ENCODE measurements at regions not wholly inside any gene's neighbourhood (a gene's known extent, or its start where the extent isn't known, plus 50 kb on each side); places are given as distances from the start of the nearest gene placed in this dataset.

- H3K36me3 ChIP-seq (ENCODE audit: control insufficient read depth, insufficient read depth, low read length), result no peaks in the 10 kb centered on the region
- H3K4me2 ChIP-seq (ENCODE audit: insufficient read depth, low read length), result no peak overlapping the region
- no TSS peak for BruUV-seq (replicated peaks)
- ChIA-PET POLR2A (no interaction called here), CTCF (ENCODE audit: low intra/inter-chr PET ratio) (no interaction called here)
- H3K79me2 ChIP-seq (ENCODE audit: control insufficient read depth, insufficient read depth, low read length), result no peaks in the 10 kb centered on the region
- 38% methylated on average over 4 of the region's 4 CpGs for WGBS (ENCODE audit: insufficient coverage, low coverage, missing lambda C conversion rate)
- no peak overlapping the region for H2AFZ ChIP-seq (ENCODE audit: low read depth, low read length)
- intact Hi-C loops (cut with micrococcal nuclease) (no loop called here), in situ Hi-C loops (cut with MboI) (no loop called here)
- TF ChIP-seq HDAC1 (IDR thresholded peaks at IDR 0.05) (no peak), ZNF165 (CRISPR knock-in tag; IDR thresholded peaks at IDR 0.05; ENCODE audit: borderline replicate concordance) (no peak), ZNF699 (CRISPR knock-in tag; IDR thresholded peaks at IDR 0.05; ENCODE audit: insufficient replicate concordance) (no peak), BHLHE40 (IDR thresholded peaks at IDR 0.05; ENCODE audit: low read length) (no peak), AFF1 (IDR thresholded peaks at IDR 0.05; ENCODE audit: low read depth in 1 of 2, partially characterized antibody in 2 of 2) (no peak), SMARCA5 (IDR thresholded peaks at IDR 0.05) (no peak)
- TF ChIP-seq, protein P1, sequence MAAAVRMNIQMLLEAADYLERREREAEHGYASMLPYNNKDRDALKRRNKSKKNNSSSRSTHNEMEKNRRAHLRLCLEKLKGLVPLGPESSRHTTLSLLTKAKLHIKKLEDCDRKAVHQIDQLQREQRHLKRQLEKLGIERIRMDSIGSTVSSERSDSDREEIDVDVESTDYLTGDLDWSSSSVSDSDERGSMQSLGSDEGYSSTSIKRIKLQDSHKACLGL (CRISPR knock-in tag; IDR thresholded peaks at IDR 0.05; ENCODE audit: borderline replicate concordance, poor library complexity, severe bottlenecking), result no peak
- no peaks in the 10 kb centered on the region for H3K9me3 ChIP-seq (replicated peaks; ENCODE audit: control insufficient read depth, insufficient read depth, low read depth, low read length)
- H4K20me1 ChIP-seq (replicated peaks; ENCODE audit: control insufficient read depth, insufficient read depth, low read length), result no peaks in the 10 kb centered on the region
- H3K27me3 ChIP-seq (ENCODE audit: control insufficient read depth in 2 of 2, insufficient read depth in 2 of 2, low read length in 2 of 2), result no peaks in the 10 kb centered on the region
- H3K27ac ChIP-seq (ENCODE audit: extremely low read depth, low read depth, low read length), result no peak overlapping the region
- no peak for DNase-seq (ENCODE audit: extremely low read depth in 1 of 4, low spot score in 3 of 4)
- no peak overlapping the region for H3K9ac ChIP-seq (ENCODE audit: insufficient read depth in 1 of 2, low read depth in 2 of 2, low read length in 2 of 2)
- no peaks in the 10 kb centered on the region for H3K9me1 ChIP-seq (ENCODE audit: control insufficient read depth, insufficient read depth, low read length)
- H3K4me3 ChIP-seq, result no peak overlapping the region
- no peak for FAIRE-seq
- no peak for ATAC-seq
- no peaks in the 10 kb centered on the region for H3K4me1 ChIP-seq (replicated peaks in 1 of 2; ENCODE audit: control insufficient read depth in 2 of 2, insufficient read depth in 2 of 2, low read length in 2 of 2)
Observed at GRCh38 chr3:110684466-110684865, 387.1 kb upstream of the NECTIN3 start.

Data from K562 (cell line).